ENCODE measurements at regions not wholly inside any gene's neighbourhood (a gene's known extent, or its start where the extent isn't known, plus 50 kb on each side); places are given as distances from the start of the nearest gene placed in this dataset.
"Not testable (repeated sequence)": the region's sequence is repeated elsewhere in the genome, so short reads cannot be mapped to it uniquely, and the experiment has no call there.

DNA sequence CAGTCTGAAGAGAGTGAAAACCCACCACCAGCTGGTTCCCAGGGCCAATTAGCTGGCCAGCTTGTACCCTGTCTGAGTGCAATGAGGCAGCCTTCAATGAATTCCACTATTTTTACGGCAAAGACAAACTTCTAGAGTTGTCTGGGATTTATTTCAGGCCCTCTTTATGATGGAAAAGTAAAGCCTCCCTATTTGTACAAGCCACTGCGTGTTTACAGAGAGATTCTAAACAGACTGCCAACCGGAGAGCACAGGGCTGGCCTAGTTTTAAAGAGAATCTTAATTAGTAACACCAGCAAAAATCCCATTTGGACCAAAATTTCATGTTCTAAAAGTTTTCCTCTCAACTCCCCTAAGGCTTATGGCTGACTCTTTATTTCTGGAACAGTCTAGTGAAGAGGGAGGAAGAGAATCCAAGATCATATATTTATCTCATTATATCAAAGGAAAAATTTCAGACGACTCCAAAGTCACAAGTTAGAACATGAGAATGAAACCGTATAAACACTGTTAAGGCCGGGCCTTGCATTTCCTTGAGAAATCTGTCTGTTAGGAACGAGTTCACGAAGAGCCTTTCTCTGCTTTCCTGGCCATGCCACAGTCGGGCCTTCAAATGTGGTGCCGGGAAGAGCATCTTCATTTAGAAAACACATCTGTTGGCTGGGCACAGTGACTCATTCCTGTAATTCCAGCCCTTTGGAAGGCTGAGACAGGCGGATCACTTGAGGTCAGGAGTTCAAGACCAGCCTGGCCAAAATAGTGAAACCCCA lies 724.6 kb upstream of the NRP1 start:
- no peak for DNase-seq (ENCODE audit: low read depth in 2 of 2)

DNA sequence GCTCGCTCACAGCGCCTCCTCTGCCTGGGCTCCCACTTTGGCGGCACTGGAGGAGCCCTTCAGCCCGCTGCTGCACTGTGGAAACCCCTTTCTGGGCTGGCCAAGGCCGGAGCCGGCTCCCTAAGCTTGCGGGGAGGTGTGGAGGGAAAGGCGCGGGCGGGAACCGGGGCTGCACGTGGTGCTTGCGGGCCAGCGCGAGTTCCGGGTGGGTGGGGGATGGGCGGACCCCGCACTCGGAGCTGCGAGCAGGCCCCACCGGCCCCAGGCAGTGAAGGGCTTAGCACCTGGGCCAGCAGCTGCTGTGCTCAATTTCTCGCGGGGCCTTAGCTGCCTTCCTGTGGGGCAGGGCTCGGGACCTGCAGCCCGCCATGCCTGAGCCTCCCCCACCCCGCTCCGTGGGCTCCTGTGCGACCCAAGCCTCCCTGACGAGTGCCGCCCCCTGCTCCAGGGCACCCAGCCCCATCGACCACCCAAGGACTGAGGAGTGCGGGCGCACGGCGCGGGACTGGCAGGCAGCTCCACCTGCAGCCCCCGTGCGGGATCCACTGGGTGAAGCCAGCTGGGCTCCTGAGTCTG lies 721.0 kb upstream of the NRP1 start:
- DNase-seq (ENCODE audit: low read depth in 2 of 2): not testable (repeated sequence)

DNA sequence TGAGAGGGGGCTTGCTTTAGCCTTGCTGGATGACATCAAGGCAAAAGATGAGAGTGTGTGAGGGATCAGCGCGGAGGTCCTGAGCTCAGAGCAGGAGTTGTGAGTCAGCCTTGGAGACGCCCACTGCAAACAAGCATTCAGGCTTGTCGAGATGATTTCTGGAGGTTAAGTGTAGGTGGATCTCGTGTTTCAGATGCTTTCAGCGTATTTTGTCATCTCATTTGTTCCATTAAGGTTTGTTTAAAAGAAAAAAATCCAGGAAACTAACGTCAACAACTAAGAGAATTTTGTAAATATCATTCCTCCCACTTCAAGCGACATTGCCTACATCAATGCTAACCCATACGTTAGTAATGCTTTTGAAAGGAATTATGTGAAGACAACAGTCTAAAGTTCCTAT lies 715.4 kb upstream of the NRP1 start:
- DNase-seq (ENCODE audit: low read depth in 2 of 2): peak in 1 of 2 donors; percentile 27

- DNase-seq (ENCODE audit: low read depth in 2 of 2): no peak
Measured at GRCh38 chr10:34049469-34049868, 715.0 kb upstream of the NRP1 start.

- DNase-seq (ENCODE audit: low read depth in 2 of 2): no peak
Measured at GRCh38 chr10:34047389-34047788, 712.9 kb upstream of the NRP1 start.

DNA sequence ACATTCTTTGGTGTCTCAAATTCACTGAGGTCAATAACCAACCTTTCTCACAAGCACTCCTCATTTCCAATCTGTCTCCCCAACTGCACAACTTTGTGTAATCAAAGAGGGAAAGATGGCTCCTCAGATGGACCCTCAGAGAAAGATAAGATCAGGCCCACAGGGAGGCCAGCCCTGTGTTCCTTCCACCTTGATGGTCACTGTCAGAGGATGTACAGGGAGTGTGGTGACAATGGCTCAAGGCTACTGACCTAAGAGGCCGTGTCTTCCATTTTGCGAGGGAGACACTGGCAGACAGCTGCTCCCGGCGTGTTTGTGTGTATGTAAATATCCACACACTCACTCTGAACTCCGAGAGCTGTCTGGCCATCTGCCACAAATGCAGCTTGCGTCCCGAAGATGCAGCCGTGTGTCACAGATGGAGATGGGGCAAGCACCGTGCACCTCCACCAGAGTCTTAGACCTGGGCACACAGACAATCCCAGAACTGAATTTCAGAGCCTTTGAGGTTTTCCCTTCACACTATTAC lies 712.1 kb upstream of the NRP1 start:
- DNase-seq (ENCODE audit: low read depth in 2 of 2): no peak

GRCh38 chr10:34045571-34046190 lies 711.2 kb upstream of the NRP1 start:
- no peak for DNase-seq (ENCODE audit: low read depth in 2 of 2)

- DNase-seq (ENCODE audit: low read depth in 2 of 2): no peak
Measured at GRCh38 chr10:34041871-34042270, 707.4 kb upstream of the NRP1 start.

GRCh38 chr10:34037499-34037898 lies 703.0 kb upstream of the NRP1 start:
- no peak for DNase-seq (ENCODE audit: low read depth in 2 of 2)

GRCh38 chr10:34035241-34035790 lies 700.8 kb upstream of the NRP1 start:
- not testable (repeated sequence) for DNase-seq (ENCODE audit: low read depth in 2 of 2)

DNA sequence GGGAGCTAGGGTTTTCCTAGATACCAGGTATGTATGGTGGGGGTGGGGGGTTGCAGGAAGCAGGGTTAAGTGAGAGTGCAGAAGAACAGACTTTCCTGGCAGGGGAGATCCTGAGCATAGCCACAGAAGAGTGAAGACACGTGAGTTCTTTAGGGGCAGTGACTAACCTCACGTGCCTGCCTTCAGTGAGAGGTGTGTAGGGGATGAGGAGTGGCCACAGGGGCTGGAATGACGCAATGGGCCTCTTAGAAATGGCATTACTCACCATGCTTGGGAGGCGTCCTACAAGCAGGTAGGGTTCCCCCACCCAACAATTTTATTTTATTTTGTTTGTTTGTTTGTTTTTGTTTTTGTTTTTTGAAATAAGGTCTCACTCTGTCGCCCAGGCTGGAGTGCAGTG lies 698.6 kb upstream of the NRP1 start:
- no peak for DNase-seq (ENCODE audit: low read depth in 2 of 2)

GRCh38 chr10:34032564-34032963 lies 698.1 kb upstream of the NRP1 start:
- no peak for DNase-seq (ENCODE audit: low read depth in 2 of 2)

DNA sequence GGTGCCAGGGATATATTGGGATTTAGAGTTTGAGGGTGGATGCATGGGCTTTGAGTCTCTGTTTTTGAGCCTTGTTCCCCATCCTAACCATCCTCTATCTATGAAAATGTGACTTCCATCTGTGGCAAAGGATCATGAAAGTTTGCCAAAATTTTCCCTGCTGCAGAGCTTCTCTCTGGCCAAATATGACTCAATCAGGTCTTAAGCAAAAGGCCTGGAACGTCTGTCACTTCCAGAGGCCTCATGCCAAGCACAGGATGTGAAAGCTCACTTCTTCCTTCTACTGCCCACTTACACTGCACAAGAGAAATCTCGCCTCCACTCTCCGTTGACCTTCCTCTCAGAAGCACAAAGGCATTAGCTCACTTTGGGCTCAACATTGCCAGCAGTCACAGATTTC lies 696.9 kb upstream of the NRP1 start:
- DNase-seq (ENCODE audit: low read depth in 2 of 2): no peak

- no peak for DNase-seq (ENCODE audit: low read depth in 2 of 2)
Measured at GRCh38 chr10:34029455-34029854, 695.0 kb upstream of the NRP1 start.

DNA sequence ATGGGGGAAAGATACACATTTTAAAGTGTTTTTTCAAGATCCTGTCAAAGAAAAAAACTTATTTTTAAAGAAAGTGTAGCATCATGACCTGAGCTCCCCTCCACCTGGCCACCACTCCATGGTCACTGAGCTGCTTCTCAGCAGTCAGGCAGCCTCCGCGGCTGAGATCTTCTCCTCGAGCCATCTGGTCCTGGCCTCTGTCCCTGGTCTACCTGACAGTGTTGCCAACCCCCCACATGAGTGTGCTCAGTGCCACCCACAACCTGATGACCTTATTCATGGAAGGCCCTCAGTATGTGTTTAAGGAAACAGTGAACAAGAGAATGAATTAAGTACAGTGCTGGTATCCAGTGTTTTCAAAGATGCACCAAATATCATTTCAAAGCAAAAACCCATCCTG lies 694.5 kb upstream of the NRP1 start:
- DNase-seq (ENCODE audit: low read depth in 2 of 2): no peak

DNA sequence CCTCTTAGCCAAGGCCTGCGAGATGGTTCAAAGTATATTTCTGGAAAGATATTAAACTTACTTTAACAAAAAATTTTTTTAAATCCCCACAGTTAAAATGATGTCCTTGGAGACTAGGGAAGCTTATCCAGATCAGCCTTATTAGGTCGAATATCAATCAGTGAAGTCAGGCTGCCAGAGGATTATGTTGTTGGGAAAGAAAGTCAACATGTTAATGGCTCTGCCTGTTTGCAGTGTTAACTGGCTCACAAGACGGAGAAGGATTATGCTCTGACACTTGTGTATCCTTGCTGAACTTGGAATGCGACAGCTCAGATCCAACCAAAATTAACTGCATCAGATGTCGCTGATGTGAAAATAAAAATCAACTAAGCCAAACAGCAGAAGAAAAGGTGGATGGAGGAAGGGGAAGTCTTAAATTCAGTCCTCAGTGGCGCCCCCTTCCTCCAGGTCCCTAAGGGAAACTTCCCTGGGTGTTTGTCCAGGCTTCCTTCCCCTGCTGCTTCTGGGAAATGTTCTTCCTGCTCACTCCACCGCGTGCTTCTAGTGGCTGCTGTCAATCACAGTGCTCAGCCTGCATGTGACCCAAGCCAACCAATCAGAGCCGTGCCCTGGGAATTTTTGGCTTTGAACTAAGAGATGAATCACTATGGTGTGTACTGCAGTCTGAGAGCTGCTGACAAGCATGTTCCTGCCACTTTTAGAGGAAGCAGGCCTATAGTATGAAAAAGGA lies 690.4 kb upstream of the NRP1 start:
- no peak for DNase-seq (ENCODE audit: low read depth in 2 of 2)

DNA sequence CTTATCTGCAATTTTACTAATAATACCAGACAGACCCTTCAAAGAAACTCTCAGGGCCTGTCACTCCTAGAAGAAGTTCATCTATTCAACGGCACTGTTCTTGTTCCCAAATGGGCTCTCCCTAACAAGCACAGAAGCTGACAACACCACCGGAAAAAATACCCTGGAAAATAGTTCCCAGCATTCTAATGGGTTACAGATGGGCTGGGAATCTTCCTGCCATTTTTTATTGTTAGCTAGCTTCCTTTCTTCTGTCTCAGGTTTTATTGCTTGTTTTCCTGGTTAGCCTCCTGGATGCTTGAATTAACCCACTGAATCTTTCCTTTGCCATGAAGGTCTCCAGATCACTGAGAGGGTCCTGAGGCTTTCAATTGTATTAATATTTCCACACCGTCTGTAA lies 689.8 kb upstream of the NRP1 start:
- DNase-seq (ENCODE audit: low read depth in 2 of 2): no peak

DNA sequence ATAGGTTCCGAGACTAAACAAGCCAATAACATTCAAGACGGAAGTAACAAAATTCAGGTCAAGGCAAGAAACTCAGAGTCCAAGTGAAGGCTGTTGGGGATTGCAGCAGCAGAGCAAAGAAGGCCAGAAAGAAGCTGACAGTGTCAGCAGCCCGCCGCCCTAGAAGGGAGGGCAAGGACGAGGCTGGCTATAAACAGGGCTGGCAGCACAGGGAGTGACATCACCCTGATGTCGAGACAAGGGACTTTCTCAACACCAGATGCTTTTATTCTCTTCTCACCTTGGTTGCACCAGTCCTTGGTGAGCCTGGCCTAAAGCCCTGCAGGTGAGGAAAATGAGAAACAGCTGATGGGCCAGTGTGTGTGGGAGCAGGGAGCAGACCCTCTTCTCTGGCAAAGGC lies 687.7 kb upstream of the NRP1 start:
- no peak for DNase-seq (ENCODE audit: low read depth in 2 of 2)

GRCh38 chr10:34018784-34019183 lies 684.3 kb upstream of the NRP1 start:
- DNase-seq (ENCODE audit: low read depth in 2 of 2): no peak

- no peak for DNase-seq (ENCODE audit: low read depth in 2 of 2)
Measured at GRCh38 chr10:34018129-34018528, 683.7 kb upstream of the NRP1 start.

- no peak for DNase-seq (ENCODE audit: low read depth in 2 of 2)
Measured at GRCh38 chr10:34017281-34017680, 682.8 kb upstream of the NRP1 start.

GRCh38 chr10:34016576-34016975 lies 682.1 kb upstream of the NRP1 start:
- no peak for DNase-seq (ENCODE audit: low read depth in 2 of 2)
